ENCODE measurements at regions not wholly inside any gene's neighbourhood (a gene's known extent, or its start where the extent isn't known, plus 50 kb on each side); places are given as distances from the start of the nearest gene placed in this dataset.

DNA sequence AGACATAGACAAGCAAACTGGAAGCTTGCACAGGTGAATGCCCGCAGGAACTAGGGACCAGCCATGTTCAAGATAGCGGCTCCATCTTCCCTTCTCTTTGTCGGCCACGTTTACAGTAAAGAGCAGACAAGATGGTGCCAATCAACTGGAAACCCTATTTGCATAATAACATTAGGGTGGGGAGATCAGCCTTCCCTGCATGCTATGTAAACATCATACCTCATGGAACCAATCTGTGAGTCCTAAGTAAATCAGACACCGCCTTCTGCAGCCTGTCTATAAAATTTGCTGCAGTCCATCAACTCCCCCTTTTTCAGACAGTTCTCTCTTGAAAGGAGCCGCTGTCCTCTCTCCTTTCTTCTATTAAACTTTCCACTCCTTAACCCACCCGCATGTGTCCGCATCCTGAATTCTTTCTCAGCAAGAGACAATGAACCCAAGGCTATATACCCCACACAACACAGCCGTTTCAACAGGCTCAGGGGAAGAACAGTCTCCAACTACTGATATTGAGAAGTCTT lies 384.4 kb downstream of the EIPR1 start:
- no peak for DNase-seq
- H3K4me1 Mint-ChIP-seq (ENCODE audit: low read depth): no peaks in the 10 kb centered on the region
- no peak overlapping the region for H3K27ac Mint-ChIP-seq
- H3K4me3 Mint-ChIP-seq: no peak overlapping the region
- H3K27me3 Mint-ChIP-seq (ENCODE audit: insufficient read depth): no peaks in the 10 kb centered on the region; the same call in 1 of the 2 replicates
- peaks cover 31% of the 10 kb centered on the region for H3K9me3 Mint-ChIP-seq
- TF ChIP-seq, protein P1, sequence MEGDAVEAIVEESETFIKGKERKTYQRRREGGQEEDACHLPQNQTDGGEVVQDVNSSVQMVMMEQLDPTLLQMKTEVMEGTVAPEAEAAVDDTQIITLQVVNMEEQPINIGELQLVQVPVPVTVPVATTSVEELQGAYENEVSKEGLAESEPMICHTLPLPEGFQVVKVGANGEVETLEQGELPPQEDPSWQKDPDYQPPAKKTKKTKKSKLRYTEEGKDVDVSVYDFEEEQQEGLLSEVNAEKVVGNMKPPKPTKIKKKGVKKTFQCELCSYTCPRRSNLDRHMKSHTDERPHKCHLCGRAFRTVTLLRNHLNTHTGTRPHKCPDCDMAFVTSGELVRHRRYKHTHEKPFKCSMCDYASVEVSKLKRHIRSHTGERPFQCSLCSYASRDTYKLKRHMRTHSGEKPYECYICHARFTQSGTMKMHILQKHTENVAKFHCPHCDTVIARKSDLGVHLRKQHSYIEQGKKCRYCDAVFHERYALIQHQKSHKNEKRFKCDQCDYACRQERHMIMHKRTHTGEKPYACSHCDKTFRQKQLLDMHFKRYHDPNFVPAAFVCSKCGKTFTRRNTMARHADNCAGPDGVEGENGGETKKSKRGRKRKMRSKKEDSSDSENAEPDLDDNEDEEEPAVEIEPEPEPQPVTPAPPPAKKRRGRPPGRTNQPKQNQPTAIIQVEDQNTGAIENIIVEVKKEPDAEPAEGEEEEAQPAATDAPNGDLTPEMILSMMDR (IDR thresholded peaks at IDR 0.05): no peak
- no peaks in the 10 kb centered on the region for H3K36me3 Mint-ChIP-seq (ENCODE audit: low read depth)

DNA sequence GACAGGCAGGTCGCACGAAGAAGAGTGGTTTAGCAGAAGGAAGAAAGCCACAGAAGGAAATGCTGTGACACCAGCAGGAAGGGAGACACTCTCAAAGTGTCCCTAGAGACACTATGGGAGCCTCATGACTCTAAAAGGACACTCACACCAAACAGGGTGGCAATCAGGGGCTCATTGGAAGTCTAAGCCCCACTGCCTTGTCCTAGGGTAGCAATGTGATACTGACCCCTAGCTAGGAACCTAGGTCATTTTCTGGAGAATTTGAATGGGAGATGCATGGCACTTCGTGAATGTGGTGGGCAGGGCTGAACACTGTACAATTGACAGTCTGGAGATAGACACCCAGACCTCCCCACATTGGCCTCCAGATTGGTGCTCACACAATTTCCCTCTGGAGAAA lies 385.0 kb downstream of the EIPR1 start:
- Mint-ChIP-seq H3K36me3 (ENCODE audit: low read depth) (no peaks in the 10 kb centered on the region), H3K27ac (no peak overlapping the region), H3K9me3 (peaks cover 30% of the 10 kb centered on the region), H3K27me3 (ENCODE audit: insufficient read depth) (no peaks in the 10 kb centered on the region; the same call in 1 of the 2 replicates), H3K4me3 (no peak overlapping the region), H3K4me1 (ENCODE audit: low read depth) (no peaks in the 10 kb centered on the region)
- TF ChIP-seq, protein P1 (IDR thresholded peaks at IDR 0.05): no peak
- no peak for DNase-seq

DNA sequence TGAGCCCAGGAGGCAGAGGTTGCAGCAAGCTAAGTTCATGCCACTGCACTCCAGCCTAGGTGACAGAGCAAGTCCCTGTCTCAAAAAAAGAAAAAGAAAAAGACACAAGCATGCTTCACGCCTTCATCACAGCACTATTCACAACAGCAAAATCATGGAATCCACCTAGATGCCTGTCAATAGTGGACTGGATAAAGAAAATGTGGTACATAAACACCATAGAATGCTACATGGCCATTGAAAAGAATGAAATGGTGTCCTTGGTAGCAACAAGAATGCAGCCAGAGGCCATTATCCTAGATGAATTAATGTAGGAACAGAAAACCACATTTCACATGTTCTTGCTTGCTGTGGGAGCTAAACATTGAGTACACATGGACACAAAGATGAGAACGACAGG lies 392.6 kb downstream of the EIPR1 start:
- TF ChIP-seq, protein P1 (IDR thresholded peaks at IDR 0.05): no peak
- H3K36me3 Mint-ChIP-seq (ENCODE audit: low read depth): no peaks in the 10 kb centered on the region
- no peak for DNase-seq
- peaks cover 14% of the 10 kb centered on the region for H3K9me3 Mint-ChIP-seq
- H3K4me1 Mint-ChIP-seq (ENCODE audit: low read depth): no peaks in the 10 kb centered on the region
- H3K4me3 Mint-ChIP-seq: no peak overlapping the region
- no peak overlapping the region for H3K27ac Mint-ChIP-seq
- H3K27me3 Mint-ChIP-seq (ENCODE audit: insufficient read depth): no peaks in the 10 kb centered on the region

DNA sequence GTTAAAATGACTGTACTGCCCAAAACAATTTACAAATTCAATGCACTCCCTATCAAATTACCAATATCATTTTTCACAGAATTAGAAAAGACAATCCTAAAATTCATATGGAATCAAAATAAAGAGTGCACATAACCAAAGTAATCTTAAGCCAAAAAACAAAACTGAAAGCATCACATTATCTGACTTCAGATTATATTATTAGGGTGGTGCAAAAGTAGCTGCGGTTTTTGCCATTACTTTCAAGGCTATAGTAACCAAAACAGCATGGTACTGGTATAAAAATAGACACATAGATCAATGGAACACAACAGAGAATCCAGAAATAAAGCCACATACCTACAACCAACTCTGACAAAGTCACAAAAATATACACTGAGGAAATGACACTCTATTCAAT lies 396.6 kb downstream of the EIPR1 start:
- no peaks in the 10 kb centered on the region for H3K36me3 Mint-ChIP-seq (ENCODE audit: low read depth)

DNA sequence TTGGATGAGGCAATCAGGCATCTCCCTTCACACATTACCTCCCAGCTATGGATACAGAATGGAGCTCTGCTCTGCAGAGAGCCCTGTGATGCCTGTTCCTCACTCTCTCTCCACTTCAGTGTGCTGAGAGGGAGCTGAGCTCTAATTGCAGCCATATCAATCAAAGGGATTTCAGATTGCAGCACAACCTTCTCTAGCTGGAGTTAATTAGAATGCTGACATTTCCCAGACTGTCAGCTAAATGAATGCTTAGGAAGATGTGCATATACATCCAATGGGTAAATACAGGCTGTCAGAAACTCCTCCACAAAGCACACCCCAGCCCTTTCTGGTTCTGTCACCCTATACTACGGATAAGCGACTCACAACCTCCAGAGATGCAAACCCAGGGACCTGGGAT lies 402.6 kb downstream of the EIPR1 start:
- Mint-ChIP-seq H3K4me1 (ENCODE audit: low read depth) (no peaks in the 10 kb centered on the region), H3K36me3 (ENCODE audit: low read depth) (peaks cover 5% of the 10 kb centered on the region; the same call in 1 of the 2 replicates), H3K27ac (no peak overlapping the region), H3K4me3 (no peak overlapping the region), H3K9me3 (peaks cover 44% of the 10 kb centered on the region), H3K27me3 (ENCODE audit: insufficient read depth) (no peaks in the 10 kb centered on the region; the same call in 1 of the 2 replicates)
- TF ChIP-seq, protein P1 (IDR thresholded peaks at IDR 0.05): no peak
- no peak for DNase-seq

More for the DNA sequence above, 396.6 kb downstream of the EIPR1 start:
- Mint-ChIP-seq H3K9me3 (peaks cover 16% of the 10 kb centered on the region), H3K27ac (no peak overlapping the region), H3K4me3 (no peak overlapping the region), H3K27me3 (ENCODE audit: insufficient read depth) (no peaks in the 10 kb centered on the region), H3K4me1 (ENCODE audit: low read depth) (no peaks in the 10 kb centered on the region)
- no peak for DNase-seq
- TF ChIP-seq, protein P1 (IDR thresholded peaks at IDR 0.05): no peak

Measured in HFFc6 (cell line).